GM12864 (cell line): ENCODE measurements at regions not wholly inside any gene's neighbourhood (a gene's known extent, or its start where the extent isn't known, plus 50 kb on each side); places are given as distances from the start of the nearest gene placed in this dataset.

Experiments used
- DNase-seq: peaks from one replicate; pipeline ENCODE4 v3.0.0-alpha.2; 2011; ENCODE audit warnings: low read depth
- H3K4me3 ChIP-seq: 2 replicates; pipeline ENCODE4 v1.5.1; 2011; ENCODE audit warnings: mild to moderate bottlenecking, low read depth, low read length, control low read depth
- TF ChIP-seq, protein P1 (sequence below): IDR thresholded peaks from 2 replicates; pipeline ENCODE4 v1.5.1; 2011; ENCODE audit warnings: low read depth, mild to moderate bottlenecking, moderate library complexity, low read length, control low read depth, inconsistent platforms; ENCODE audit errors: missing control alignments

DNA sequence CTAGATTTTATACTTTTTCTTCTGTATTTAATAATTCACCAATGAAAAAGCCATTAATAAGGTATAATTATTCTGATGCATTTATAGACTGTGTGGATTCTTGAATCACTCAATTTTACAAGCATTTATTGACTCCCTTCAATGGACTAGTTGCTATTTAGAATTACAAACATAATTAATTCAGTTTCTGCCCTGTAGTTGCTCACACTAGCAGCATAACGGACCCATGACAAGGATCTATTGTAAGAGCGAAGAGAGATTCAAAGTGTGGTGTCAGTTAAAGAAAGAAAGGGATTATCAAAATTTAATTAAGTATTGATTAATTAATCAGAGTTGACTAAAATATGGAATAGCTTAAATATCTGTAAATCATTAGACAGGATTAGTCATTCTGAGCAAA lies 602.6 kb upstream of the PTCHD4 start:
- no peak overlapping the region for H3K4me3 ChIP-seq
- no peak for DNase-seq
- TF ChIP-seq, protein P1, sequence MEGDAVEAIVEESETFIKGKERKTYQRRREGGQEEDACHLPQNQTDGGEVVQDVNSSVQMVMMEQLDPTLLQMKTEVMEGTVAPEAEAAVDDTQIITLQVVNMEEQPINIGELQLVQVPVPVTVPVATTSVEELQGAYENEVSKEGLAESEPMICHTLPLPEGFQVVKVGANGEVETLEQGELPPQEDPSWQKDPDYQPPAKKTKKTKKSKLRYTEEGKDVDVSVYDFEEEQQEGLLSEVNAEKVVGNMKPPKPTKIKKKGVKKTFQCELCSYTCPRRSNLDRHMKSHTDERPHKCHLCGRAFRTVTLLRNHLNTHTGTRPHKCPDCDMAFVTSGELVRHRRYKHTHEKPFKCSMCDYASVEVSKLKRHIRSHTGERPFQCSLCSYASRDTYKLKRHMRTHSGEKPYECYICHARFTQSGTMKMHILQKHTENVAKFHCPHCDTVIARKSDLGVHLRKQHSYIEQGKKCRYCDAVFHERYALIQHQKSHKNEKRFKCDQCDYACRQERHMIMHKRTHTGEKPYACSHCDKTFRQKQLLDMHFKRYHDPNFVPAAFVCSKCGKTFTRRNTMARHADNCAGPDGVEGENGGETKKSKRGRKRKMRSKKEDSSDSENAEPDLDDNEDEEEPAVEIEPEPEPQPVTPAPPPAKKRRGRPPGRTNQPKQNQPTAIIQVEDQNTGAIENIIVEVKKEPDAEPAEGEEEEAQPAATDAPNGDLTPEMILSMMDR: no peak

DNA sequence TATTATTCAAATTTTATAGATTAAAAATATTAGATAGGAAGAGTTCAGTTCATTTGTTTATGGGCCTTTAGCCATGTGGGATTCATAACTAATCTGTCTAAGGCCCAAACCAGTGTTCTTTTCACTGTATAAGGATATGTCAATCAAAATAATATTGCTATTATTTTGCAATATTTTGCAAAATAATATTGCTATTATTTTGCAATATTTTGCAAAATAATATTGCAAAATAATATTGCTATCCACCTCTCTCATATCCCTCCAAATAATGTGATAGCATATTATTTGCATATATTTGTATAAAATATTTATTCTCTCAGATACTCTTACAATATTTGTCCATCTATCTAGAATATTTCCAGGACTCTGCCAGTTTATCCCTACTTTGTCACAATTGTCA lies 595.3 kb upstream of the PTCHD4 start:
- TF ChIP-seq, protein P1: no peak
- no peak for DNase-seq
- H3K4me3 ChIP-seq: no peak overlapping the region

DNA sequence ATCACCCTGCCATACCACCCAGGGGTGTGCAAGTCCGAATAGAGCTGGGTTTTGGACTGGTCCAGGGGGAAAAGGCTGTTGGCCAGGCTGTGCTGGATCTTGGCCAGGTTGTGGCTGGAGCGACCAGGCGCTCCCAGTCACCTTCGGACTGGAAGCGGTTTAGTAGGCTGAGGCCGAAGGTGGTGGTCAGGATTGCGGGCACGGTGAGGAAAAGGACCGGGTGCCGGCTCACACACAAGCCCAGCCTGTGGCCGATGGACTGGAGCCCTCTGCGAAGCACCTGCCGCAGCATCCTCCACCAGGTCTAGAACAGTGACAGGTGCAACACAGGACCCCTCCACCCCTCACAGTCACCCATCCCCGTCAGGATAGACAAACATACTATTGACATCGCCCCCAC lies 590.6 kb upstream of the PTCHD4 start:
- no peak overlapping the region for H3K4me3 ChIP-seq
- TF ChIP-seq, protein P1: no peak
- DNase-seq: no peak

DNA sequence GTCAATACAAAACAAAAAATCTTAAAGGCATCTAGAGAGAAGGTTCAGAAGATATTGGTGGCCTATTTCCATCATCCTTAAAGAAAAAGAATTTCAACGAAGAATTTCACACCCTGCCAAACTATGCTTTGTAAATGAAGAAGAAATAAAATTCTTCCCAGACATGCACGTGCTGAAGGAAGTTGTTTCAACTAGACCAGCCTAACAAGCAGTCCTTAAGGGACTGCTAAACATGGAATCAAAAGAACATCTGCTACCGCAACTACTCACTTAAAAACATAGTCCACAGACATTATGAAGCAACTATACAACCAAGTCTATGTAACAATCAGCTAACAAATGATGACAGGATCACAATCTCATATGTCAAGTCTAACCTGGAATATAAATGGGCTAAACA lies 584.9 kb upstream of the PTCHD4 start:
- TF ChIP-seq, protein P1: no peak
- no peak overlapping the region for H3K4me3 ChIP-seq
- no peak for DNase-seq

DNA sequence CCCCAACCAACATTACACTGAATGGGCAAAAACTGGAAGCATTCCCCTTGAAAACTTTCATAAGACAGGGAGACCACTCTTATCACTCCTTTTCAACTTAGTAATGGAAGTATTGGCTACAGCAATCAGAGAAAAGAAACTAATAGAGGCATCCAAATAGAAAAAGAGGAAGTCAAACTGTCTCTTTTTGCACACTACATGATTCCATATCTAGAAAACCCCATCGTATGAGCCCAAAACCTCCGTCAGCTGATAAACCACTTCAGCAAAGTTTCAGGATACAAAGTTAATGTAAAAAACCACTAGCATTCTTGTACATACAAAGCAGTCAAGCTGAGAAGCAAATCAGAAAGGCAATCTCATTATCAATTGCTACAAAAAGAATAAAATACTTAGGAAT lies 580.4 kb upstream of the PTCHD4 start:
- no peak for DNase-seq

DNA sequence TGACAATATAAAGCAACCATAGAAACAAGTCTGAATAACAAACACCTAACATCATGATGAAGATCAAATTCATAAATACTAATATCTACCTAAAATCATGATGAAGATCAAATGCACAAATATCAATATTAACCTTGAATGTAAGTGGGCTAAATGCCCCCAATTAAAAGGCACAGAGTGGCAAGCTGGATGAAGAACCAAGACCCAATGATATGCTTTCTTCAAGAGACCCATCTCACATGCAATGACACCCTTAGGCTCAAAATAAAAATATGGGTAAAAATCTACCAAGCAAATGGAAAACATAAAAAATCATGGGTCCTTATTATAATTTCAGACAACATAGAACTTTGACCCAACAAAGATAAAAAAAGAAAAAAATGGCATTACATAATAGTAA lies 578.5 kb upstream of the PTCHD4 start:
- H3K4me3 ChIP-seq: no peak overlapping the region
- no peak for DNase-seq
- TF ChIP-seq, protein P1: no peak

More for the DNA sequence above, 580.4 kb upstream of the PTCHD4 start:
- H3K4me3 ChIP-seq: no peak overlapping the region
- TF ChIP-seq, protein P1: no peak

DNA sequence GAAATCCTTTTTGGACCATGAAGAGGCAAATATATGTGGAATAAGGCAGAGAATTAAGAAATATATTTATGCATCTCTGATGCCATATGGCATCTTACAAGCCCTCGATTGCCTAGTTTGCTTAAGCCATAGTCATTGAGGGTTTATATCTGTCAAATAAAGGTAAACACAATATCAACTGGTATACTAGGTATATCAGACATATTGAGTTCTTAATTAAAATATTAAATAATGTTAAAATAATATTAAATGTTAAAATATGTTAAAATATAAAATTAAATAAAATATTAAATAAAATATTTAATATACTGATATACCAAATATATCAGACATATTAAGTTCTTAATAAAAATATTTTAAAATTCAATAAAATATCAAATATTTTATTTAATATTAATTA lies 567.4 kb upstream of the PTCHD4 start:
- no peak overlapping the region for H3K4me3 ChIP-seq
- TF ChIP-seq, protein P1: no peak
- no peak for DNase-seq
